ENCODE measurements at regions not wholly inside any gene's neighbourhood (a gene's known extent, or its start where the extent isn't known, plus 50 kb on each side); places are given as distances from the start of the nearest gene placed in this dataset.

GRCh38 chr10:29888321-29888720 is 171.1 kb downstream of the JCAD start:
- WGBS, result 77% methylated on average over 1 of the region's 1 CpG
- Histone ChIP-seq H3K36me3 (ENCODE audit: control insufficient read depth in 4 of 4, insufficient read depth in 3 of 4, low read depth in 1 of 4, low read length in 3 of 4) (no peaks in the 10 kb centered on the region), H3K9ac (ENCODE audit: low read depth in 1 of 2, low read length in 2 of 2) (no peak overlapping the region), H3K27ac (ENCODE audit: low read depth in 1 of 2, low read length in 2 of 2) (no peak overlapping the region), H3K4me3 (ENCODE audit: low read depth in 1 of 3, low read length in 3 of 3) (no peak overlapping the region), H3K27me3 (ENCODE audit: control insufficient read depth in 4 of 4, insufficient read depth in 4 of 4, low read length in 3 of 4) (no peaks in the 10 kb centered on the region), H3K4me1 (ENCODE audit: control insufficient read depth in 4 of 4, insufficient read depth in 4 of 4, low read length in 3 of 4) (no peaks in the 10 kb centered on the region), H3K9me3 (ENCODE audit: control insufficient read depth in 4 of 4, low read length in 3 of 4) (no peaks in the 10 kb centered on the region)
- TF ChIP-seq ZBTB33 (IDR thresholded peaks at IDR 0.05), result no peak
- no peak for TF ChIP-seq ATF3 (IDR thresholded peaks at IDR 0.05)
- no peak for TF ChIP-seq JUND (IDR thresholded peaks at IDR 0.05)
- no peak for TF ChIP-seq REST (IDR thresholded peaks at IDR 0.05)
- TF ChIP-seq FOXA1 (IDR thresholded peaks at IDR 0.05), result no peak
- no peak for TF ChIP-seq MAX (IDR thresholded peaks at IDR 0.05)
- no peak for TF ChIP-seq RXRA (IDR thresholded peaks at IDR 0.05)
- no peak for TF ChIP-seq CTCF (IDR thresholded peaks at IDR 0.05; ENCODE audit: low read depth, low read length, missing input control)
- TF ChIP-seq EGR1 (IDR thresholded peaks at IDR 0.05; ENCODE audit: low read depth in 2 of 2), result no peak
- TF ChIP-seq HNF4G (IDR thresholded peaks at IDR 0.05), result no peak
- TF ChIP-seq NR2F2 (IDR thresholded peaks at IDR 0.05), result no peak
- DNase-seq (ENCODE audit: low spot score), result no peak

GRCh38 chr10:29886299-29886698 is 173.1 kb downstream of the JCAD start:
- H3K27ac ChIP-seq (ENCODE audit: low read depth in 1 of 2, low read length in 2 of 2), result no peak overlapping the region
- H3K4me3 ChIP-seq (ENCODE audit: low read depth in 1 of 3, low read length in 3 of 3), result no peak overlapping the region
- H3K9ac ChIP-seq (ENCODE audit: low read depth in 1 of 2, low read length in 2 of 2), result no peak overlapping the region
- no peaks in the 10 kb centered on the region for H3K4me1 ChIP-seq (ENCODE audit: control insufficient read depth in 4 of 4, insufficient read depth in 4 of 4, low read length in 3 of 4)
- no peaks in the 10 kb centered on the region for H3K36me3 ChIP-seq (ENCODE audit: control insufficient read depth in 4 of 4, insufficient read depth in 3 of 4, low read depth in 1 of 4, low read length in 3 of 4)
- no peaks in the 10 kb centered on the region for H3K9me3 ChIP-seq (ENCODE audit: control insufficient read depth in 4 of 4, low read length in 3 of 4)
- no peaks in the 10 kb centered on the region for H3K27me3 ChIP-seq (ENCODE audit: control insufficient read depth in 4 of 4, insufficient read depth in 4 of 4, low read length in 3 of 4)
- no peak for DNase-seq (ENCODE audit: low spot score)
- WGBS, result 91% methylated on average over 3 of the region's 3 CpGs
- no peak for TF ChIP-seq RAD21 (IDR thresholded peaks at IDR 0.05)
- TF ChIP-seq EGR1 (IDR thresholded peaks at IDR 0.05; ENCODE audit: low read depth in 2 of 2), result no peak
- TF ChIP-seq HNF4A (conservative IDR thresholded peaks at IDR 0.05), result no peak
- TF ChIP-seq SP1 (IDR thresholded peaks at IDR 0.05), result no peak
- TF ChIP-seq FOXA1 (IDR thresholded peaks at IDR 0.05), result no peak
- TF ChIP-seq HNF4G (IDR thresholded peaks at IDR 0.05), result no peak
- no peak for TF ChIP-seq ATF3 (IDR thresholded peaks at IDR 0.05)
- TF ChIP-seq YY1 (IDR thresholded peaks at IDR 0.05), result no peak
- no peak for TF ChIP-seq TAF1 (conservative IDR thresholded peaks at IDR 0.05)
- TF ChIP-seq FOXA2 (IDR thresholded peaks at IDR 0.05), result no peak
- TF ChIP-seq REST (IDR thresholded peaks at IDR 0.05), result no peak
- no peak for TF ChIP-seq MAX (IDR thresholded peaks at IDR 0.05)
- TF ChIP-seq NR2F2 (IDR thresholded peaks at IDR 0.05), result no peak
- no peak for TF ChIP-seq CTCF (IDR thresholded peaks at IDR 0.05; ENCODE audit: low read depth, low read length, missing input control)
